ENCODE measurements at regions not wholly inside any gene's neighbourhood (a gene's known extent, or its start where the extent isn't known, plus 50 kb on each side); places are given as distances from the start of the nearest gene placed in this dataset.

- H3K23me2 ChIP-seq (ENCODE audit: low read depth, low read length): no peaks in the 10 kb centered on the region
- no peak overlapping the region for H2BK20ac ChIP-seq (ENCODE audit: low read length)
- no peak overlapping the region for H3K23ac ChIP-seq (ENCODE audit: insufficient read length)
- H2BK5ac ChIP-seq (ENCODE audit: low read depth, low read length): no peak overlapping the region
- H3K14ac ChIP-seq (ENCODE audit: insufficient read length): no peak overlapping the region
- no peaks in the 10 kb centered on the region for H4K20me1 ChIP-seq (replicated peaks in 1 of 2; ENCODE audit: control insufficient read depth in 1 of 2, insufficient read depth in 2 of 2, low read length in 2 of 2)
- no peak overlapping the region for H3K27ac ChIP-seq (ENCODE audit: low read depth, low read length)
- DNase-seq (ENCODE audit: low read depth in 1 of 2, low spot score in 2 of 2) (no peak), FAIRE-seq (no peak)
- H3K4ac ChIP-seq (replicated peaks; ENCODE audit: insufficient read length, low read depth, low read length): no peak overlapping the region
- 0 out of 2 replicates have a peak overlapping the region, but pooled peaks have one; percentile 22 for H2AFZ ChIP-seq (ENCODE audit: low read length)
- no peak overlapping the region for H3K18ac ChIP-seq (ENCODE audit: extremely low read depth, low read length)
- H2AK5ac ChIP-seq (ENCODE audit: low read depth, low read length): no peak overlapping the region
- CTCF ChIA-PET (ENCODE audit: partially characterized antibody): no interaction called here
- POLR2A ChIA-PET (ENCODE audit: partially characterized antibody): no interaction called here
- no peak overlapping the region for H3K56ac ChIP-seq (replicated peaks; ENCODE audit: insufficient read length, low read depth, low read length)
- no peak overlapping the region for H3K9ac ChIP-seq (replicated peaks in 1 of 4; ENCODE audit: extremely low read depth in 1 of 4, low read depth in 3 of 4, low read length in 3 of 4)
- H2BK15ac ChIP-seq (ENCODE audit: low read length): no peak overlapping the region
- H3K9me3 ChIP-seq (ENCODE audit: insufficient read depth in 2 of 2, low read depth in 1 of 2, low read length in 1 of 2): peaks cover 3 to 4% of the 10 kb centered on the region in 2 experiments; a peak in 1 of 4 replicates
- H3K36me3 ChIP-seq (ENCODE audit: control insufficient read depth in 2 of 4, insufficient read depth in 4 of 4, low read length in 3 of 4): no peaks in the 10 kb centered on the region
- no peak overlapping the region for H3K4me2 ChIP-seq (ENCODE audit: insufficient read depth in 1 of 2, low read depth in 2 of 2, low read length in 2 of 2)
- no peak overlapping the region for H4K91ac ChIP-seq (replicated peaks; ENCODE audit: insufficient read length, low read length)
- no peak overlapping the region for H2BK12ac ChIP-seq (ENCODE audit: low read depth, low read length)
- H3K4me3 ChIP-seq (ENCODE audit: extremely low read depth in 1 of 4, insufficient read depth in 2 of 4, low read depth in 3 of 4, low read length in 4 of 4): no peak overlapping the region
- H4K8ac ChIP-seq (ENCODE audit: extremely low read depth, insufficient read depth, low read length): no peak overlapping the region
- H3K79me2 ChIP-seq (ENCODE audit: control insufficient read depth in 1 of 2, insufficient read depth in 2 of 2, low read length in 2 of 2): no peaks in the 10 kb centered on the region
- H4K5ac ChIP-seq (ENCODE audit: insufficient read length, low read depth, low read length): no peak overlapping the region
- no peak overlapping the region for H2BK120ac ChIP-seq (replicated peaks; ENCODE audit: low read depth, low read length)
- 93% methylated on average over 3 of the region's 3 CpGs; no CpG with 5 or more reads in 1 of the 2 experiments for WGBS, 2 experiments (ENCODE audit: extremely low coverage in 1 of 2, insufficient coverage in 1 of 2, insufficient read length in 1 of 2, insufficient replicate concordance in 2 of 2, low coverage in 1 of 2, low lambda C conversion rate in 2 of 2, missing lambda C conversion rate in 1 of 2)
- no peaks in the 10 kb centered on the region for H3K27me3 ChIP-seq (replicated peaks in 1 of 4; ENCODE audit: control insufficient read depth in 3 of 4, extremely low read depth in 1 of 4, insufficient read depth in 3 of 4, low read length in 3 of 4)
- no peaks in the 10 kb centered on the region for H3K79me1 ChIP-seq (ENCODE audit: low read depth, low read length)
- H3K4me1 ChIP-seq (replicated peaks in 1 of 4; ENCODE audit: control insufficient read depth in 3 of 4, insufficient read depth in 4 of 4, low read length in 3 of 4): no peaks in the 10 kb centered on the region
- TF ChIP-seq ATF2 (IDR thresholded peaks at IDR 0.05; ENCODE audit: low read length) (no peak), CHD2 (IDR thresholded peaks at IDR 0.05; ENCODE audit: low read length) (no peak), GTF2F1 (IDR thresholded peaks at IDR 0.05; ENCODE audit: borderline replicate concordance, low read depth, low read length) (no peak), CTBP2 (IDR thresholded peaks at IDR 0.05; ENCODE audit: borderline replicate concordance, insufficient read depth, insufficient read length, low read length) (no peak), HDAC6 (IDR thresholded peaks at IDR 0.05; ENCODE audit: low read depth, low read length) (no peak), KDM4A (IDR thresholded peaks at IDR 0.05; ENCODE audit: low read depth, low read length, severe bottlenecking) (no peak), BRCA1 (IDR thresholded peaks at IDR 0.05; ENCODE audit: low read depth, low read length) (no peak), TEAD4 (IDR thresholded peaks at IDR 0.05; ENCODE audit: low read depth, low read length) (no peak), SP4 (IDR thresholded peaks at IDR 0.05; ENCODE audit: low read length) (no peak), RAD21 (IDR thresholded peaks at IDR 0.05 in 1 of 2, conservative IDR thresholded peaks at IDR 0.05 in 1 of 2; ENCODE audit: low read depth in 2 of 2, low read length in 2 of 2) (no peak), SRF (IDR thresholded peaks at IDR 0.05; ENCODE audit: low read depth, low read length) (no peak), SIX5 (IDR thresholded peaks at IDR 0.05; ENCODE audit: low read depth, low read length) (no peak), POU5F1 (IDR thresholded peaks at IDR 0.05; ENCODE audit: low read depth, low read length) (no peak), CREB1 (IDR thresholded peaks at IDR 0.05) (no peak)
These were observed 178.2 kb upstream of the SOX9 start for GRCh38 chr17:71942626-71943025.
